ENCODE measurements at regions not wholly inside any gene's neighbourhood (a gene's known extent, or its start where the extent isn't known, plus 50 kb on each side); places are given as distances from the start of the nearest gene placed in this dataset.

DNA sequence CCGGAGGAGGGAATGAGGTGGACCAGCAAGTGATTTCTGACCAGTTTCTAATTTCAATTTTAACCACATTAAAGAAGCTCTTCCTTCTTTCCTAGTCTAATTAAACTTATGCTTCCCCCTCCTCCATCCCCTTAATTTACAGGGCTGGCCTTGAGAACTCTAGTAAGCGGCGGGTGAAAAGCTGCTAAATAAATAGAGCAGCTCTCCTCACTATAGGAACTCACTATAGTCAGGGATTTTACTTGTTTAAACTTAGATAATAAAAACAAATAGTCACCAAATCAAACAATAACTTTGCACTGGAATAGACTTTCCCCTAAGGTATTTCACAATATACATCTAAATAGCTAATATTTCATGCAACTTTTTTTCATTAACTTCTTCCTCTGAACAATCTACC, 1838.2 kb upstream of the PRR20A start:
- H3K4me3 Mint-ChIP-seq: no peak overlapping the region
- no peaks in the 10 kb centered on the region for H3K4me1 Mint-ChIP-seq
- H3K36me3 Mint-ChIP-seq (ENCODE audit: low read depth): no peaks in the 10 kb centered on the region
- no peaks in the 10 kb centered on the region for H3K9me3 Mint-ChIP-seq
- TF ChIP-seq, protein P1, sequence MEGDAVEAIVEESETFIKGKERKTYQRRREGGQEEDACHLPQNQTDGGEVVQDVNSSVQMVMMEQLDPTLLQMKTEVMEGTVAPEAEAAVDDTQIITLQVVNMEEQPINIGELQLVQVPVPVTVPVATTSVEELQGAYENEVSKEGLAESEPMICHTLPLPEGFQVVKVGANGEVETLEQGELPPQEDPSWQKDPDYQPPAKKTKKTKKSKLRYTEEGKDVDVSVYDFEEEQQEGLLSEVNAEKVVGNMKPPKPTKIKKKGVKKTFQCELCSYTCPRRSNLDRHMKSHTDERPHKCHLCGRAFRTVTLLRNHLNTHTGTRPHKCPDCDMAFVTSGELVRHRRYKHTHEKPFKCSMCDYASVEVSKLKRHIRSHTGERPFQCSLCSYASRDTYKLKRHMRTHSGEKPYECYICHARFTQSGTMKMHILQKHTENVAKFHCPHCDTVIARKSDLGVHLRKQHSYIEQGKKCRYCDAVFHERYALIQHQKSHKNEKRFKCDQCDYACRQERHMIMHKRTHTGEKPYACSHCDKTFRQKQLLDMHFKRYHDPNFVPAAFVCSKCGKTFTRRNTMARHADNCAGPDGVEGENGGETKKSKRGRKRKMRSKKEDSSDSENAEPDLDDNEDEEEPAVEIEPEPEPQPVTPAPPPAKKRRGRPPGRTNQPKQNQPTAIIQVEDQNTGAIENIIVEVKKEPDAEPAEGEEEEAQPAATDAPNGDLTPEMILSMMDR (IDR thresholded peaks at IDR 0.05): no peak
- H3K27me3 Mint-ChIP-seq (ENCODE audit: low read depth, poor library complexity): no peaks in the 10 kb centered on the region
- DNase-seq: no peak
- H3K27ac Mint-ChIP-seq: no peak overlapping the region

DNA sequence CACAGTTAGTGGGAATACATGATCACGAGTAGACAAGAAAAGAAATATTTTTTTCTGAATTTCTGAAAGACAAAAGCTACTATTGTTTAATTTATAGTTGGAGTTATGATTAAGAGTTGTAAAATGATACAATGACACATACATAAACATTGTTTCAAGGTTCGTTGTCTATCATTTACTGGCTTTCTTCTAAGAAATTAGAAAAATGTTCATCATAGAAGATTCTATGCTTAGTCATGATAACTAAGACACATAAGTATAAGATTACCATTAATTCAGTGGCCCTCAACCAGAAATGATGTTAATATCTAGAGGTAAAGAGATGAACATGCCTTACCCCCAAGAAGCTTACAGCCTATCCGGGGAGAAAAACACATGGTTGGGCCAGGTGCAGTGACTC, 1832.8 kb upstream of the PRR20A start:
- DNase-seq: no peak
- Mint-ChIP-seq H3K27me3 (ENCODE audit: low read depth, poor library complexity) (no peaks in the 10 kb centered on the region), H3K4me3 (no peak overlapping the region), H3K9me3 (no peaks in the 10 kb centered on the region), H3K4me1 (no peaks in the 10 kb centered on the region), H3K27ac (no peak overlapping the region), H3K36me3 (ENCODE audit: low read depth) (no peaks in the 10 kb centered on the region)
- TF ChIP-seq, protein P1 (IDR thresholded peaks at IDR 0.05): no peak

DNA sequence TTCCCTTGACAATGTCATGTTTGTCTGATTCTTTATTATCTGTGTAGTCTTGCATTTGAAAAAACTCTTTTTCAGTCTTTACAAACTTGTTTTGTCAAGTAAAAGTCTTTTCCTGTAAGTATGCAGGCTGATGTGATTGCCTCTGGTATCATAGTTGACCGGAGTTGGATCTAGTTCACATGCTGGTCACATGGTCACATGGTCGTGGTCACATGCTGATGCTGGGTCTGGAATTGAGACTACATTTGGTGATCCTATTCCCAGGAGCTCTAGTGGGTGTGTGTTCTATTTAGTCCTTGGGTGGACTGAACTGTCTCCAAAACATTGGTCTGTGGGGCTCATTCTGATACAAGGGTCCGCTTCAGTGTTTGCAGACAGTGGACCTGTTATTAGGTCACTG, 1798.8 kb upstream of the PRR20A start:
- DNase-seq: no peak
- H3K27me3 Mint-ChIP-seq (ENCODE audit: low read depth, poor library complexity): no peaks in the 10 kb centered on the region
- H3K4me3 Mint-ChIP-seq: no peak overlapping the region
- H3K4me1 Mint-ChIP-seq: peaks cover 12% of the 10 kb centered on the region
- H3K9me3 Mint-ChIP-seq: no peaks in the 10 kb centered on the region
- TF ChIP-seq, protein P1 (IDR thresholded peaks at IDR 0.05): no peak
- no peak overlapping the region for H3K27ac Mint-ChIP-seq
- no peaks in the 10 kb centered on the region for H3K36me3 Mint-ChIP-seq (ENCODE audit: low read depth)

DNA sequence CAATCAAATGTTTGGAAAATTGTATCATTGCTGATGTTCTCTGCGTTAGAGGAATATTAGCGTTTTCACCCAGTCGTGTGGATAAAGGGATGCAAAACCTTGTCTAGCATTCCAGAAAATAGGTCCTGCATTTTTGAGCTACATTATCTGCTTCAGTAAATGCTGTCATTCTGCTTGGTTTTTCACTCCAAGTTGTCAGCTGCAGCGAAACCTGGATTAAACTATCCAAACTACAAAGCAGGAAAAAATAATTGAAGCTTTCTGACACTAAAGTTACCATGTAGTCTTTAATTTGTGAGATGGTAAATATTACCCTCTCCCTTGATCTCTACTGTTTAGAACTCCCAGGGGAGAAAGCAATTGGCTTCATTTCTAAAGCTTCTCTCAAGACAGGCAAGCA, 1795.5 kb upstream of the PRR20A start:
- H3K4me3 Mint-ChIP-seq: no peak overlapping the region
- H3K36me3 Mint-ChIP-seq (ENCODE audit: low read depth): no peaks in the 10 kb centered on the region
- no peak overlapping the region for H3K27ac Mint-ChIP-seq
- no peak for DNase-seq
- no peaks in the 10 kb centered on the region for H3K27me3 Mint-ChIP-seq (ENCODE audit: low read depth, poor library complexity)
- H3K9me3 Mint-ChIP-seq: peaks cover 20% of the 10 kb centered on the region
- TF ChIP-seq, protein P1 (IDR thresholded peaks at IDR 0.05): no peak
- peaks cover 12% of the 10 kb centered on the region for H3K4me1 Mint-ChIP-seq

DNA sequence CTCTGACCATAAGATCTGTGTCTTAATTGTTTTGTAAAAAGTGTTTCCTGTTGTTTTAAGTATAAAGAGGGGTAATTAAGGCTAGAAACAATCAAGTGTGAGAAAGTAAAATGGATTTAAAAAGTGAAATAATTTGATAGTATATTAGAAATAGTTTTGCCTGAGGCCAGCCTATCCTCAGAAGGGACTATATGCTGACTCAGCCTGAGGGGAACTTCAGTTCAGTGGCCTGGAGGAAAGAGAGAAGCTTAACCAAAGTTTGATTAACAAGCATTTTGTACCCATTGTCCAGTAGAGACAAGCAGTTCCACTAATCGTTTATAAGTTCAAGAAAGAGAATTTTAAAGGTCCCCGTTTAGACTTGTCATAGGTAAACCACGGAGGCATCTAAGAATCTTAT, 1793.2 kb upstream of the PRR20A start:
- H3K4me3 Mint-ChIP-seq: no peak overlapping the region
- H3K36me3 Mint-ChIP-seq (ENCODE audit: low read depth): no peaks in the 10 kb centered on the region
- TF ChIP-seq, protein P1 (IDR thresholded peaks at IDR 0.05): no peak
- H3K9me3 Mint-ChIP-seq: peaks cover 23% of the 10 kb centered on the region
- peaks cover 12% of the 10 kb centered on the region for H3K4me1 Mint-ChIP-seq
- H3K27me3 Mint-ChIP-seq (ENCODE audit: low read depth, poor library complexity): no peaks in the 10 kb centered on the region
- no peak for DNase-seq
- no peak overlapping the region for H3K27ac Mint-ChIP-seq

DNA sequence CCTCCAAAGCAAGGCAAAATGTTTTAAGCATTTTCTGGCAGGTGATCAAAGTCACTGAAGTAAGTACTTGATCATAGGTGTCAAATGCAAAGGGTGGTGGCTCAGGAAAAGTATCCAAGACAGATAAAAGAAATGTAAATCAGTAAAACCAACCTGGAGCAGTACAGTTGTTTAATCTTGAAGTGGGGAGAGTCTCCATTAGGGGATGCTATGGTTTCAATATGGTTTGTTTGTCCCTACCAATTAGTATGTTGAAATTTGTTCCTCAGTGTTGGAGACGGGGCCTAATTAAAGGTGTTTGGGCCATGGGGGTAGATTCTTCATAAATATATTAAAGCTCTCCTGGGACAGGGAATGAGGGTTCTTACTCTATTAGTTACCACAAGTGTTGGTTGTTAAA, 1781.7 kb upstream of the PRR20A start:
- H3K4me1 Mint-ChIP-seq: peaks cover 18% of the 10 kb centered on the region
- H3K27me3 Mint-ChIP-seq (ENCODE audit: low read depth, poor library complexity): peaks cover 3% of the 10 kb centered on the region
- H3K4me3 Mint-ChIP-seq: no peak overlapping the region
- DNase-seq: no peak
- TF ChIP-seq, protein P1 (IDR thresholded peaks at IDR 0.05): no peak
- H3K36me3 Mint-ChIP-seq (ENCODE audit: low read depth): no peaks in the 10 kb centered on the region
- no peak overlapping the region for H3K27ac Mint-ChIP-seq
- no peaks in the 10 kb centered on the region for H3K9me3 Mint-ChIP-seq
